Naive thymus-derived CD4-positive, alpha-beta T cell (primary cell): ENCODE measurements at regions not wholly inside any gene's neighbourhood (a gene's known extent, or its start where the extent isn't known, plus 50 kb on each side); places are given as distances from the start of the nearest gene placed in this dataset.

ENCODE experiments used
- ATAC-seq: fragments of 150-1000 bp; cut with Tn5 transposase; 2 replicates; pipeline ENCODE4 v1.10.0; 2021; ENCODE audit warnings: mild to moderate bottlenecking, moderate library complexity
- CTCF ChIA-PET: fragments of 350-600 bp; sonication (Branson Sonifier 250); formaldehyde crosslinking; loops from one replicate; lab custom pipeline; 2021; ENCODE audit warnings: antibody characterized with exemption; lab: Charles Lee
- POLR2A ChIA-PET: fragments of 350-600 bp; sonication (Branson Sonifier 250); formaldehyde crosslinking; loops from one replicate; lab custom pipeline; 2021; ENCODE audit warnings: antibody characterized with exemption, inconsistent platforms; lab: Charles Lee
- DNase-seq, 9 donors: peaks; one replicate each; pipeline versions ENCODE4 v3.0.0 to v3.0.0-alpha.2; 2020 to 2022; ENCODE audit warnings: mixed read lengths in 1 of 9
- H3K27ac ChIP-seq: one replicate; pipeline ENCODE4 v1.7.0; 2013; ENCODE audit warnings: mild to moderate bottlenecking, low read depth, low read length, moderate library complexity
- H3K27me3 ChIP-seq, 2 donors: one replicate each; pipeline ENCODE4 v1.7.0; 2013; ENCODE audit warnings: low read length in 2 of 2, mild to moderate bottlenecking in 2 of 2, moderate library complexity in 2 of 2; ENCODE audit not compliant: control insufficient read depth in 2 of 2, insufficient read depth in 2 of 2
- H3K36me3 ChIP-seq, 3 experiments: 1 replicate in 2 of 3; 2 replicates in 1 of 3; pipeline ENCODE4 v1.7.0; 2013; ENCODE audit warnings: low read length in 3 of 3, mild to moderate bottlenecking in 3 of 3, moderate library complexity in 1 of 3; ENCODE audit not compliant: insufficient read depth in 3 of 3, control insufficient read depth in 2 of 3
- H3K4me1 ChIP-seq, 2 donors: one replicate each; pipeline ENCODE4 v1.7.0; 2013; ENCODE audit warnings: low read length in 2 of 2, mild to moderate bottlenecking in 2 of 2, moderate library complexity in 1 of 2; ENCODE audit not compliant: control insufficient read depth in 2 of 2, insufficient read depth in 2 of 2
- H3K4me3 ChIP-seq: 2 replicates; pipeline ENCODE4 v1.7.0; 2013; ENCODE audit warnings: mild to moderate bottlenecking, low read length
- H3K9me3 ChIP-seq, 3 experiments: 1 replicate in 2 of 3; 2 replicates in 1 of 3; pipeline ENCODE4 v1.7.0; 2013; ENCODE audit warnings: low read length in 3 of 3; ENCODE audit not compliant: control insufficient read depth in 2 of 3
- H3K27ac Mint-ChIP-seq, 9 donors: one replicate each; pipeline ENCODE4 v1.8.0; 2020 to 2022; ENCODE audit warnings: mixed read lengths in 9 of 9, mild to moderate bottlenecking in 8 of 9, moderate library complexity in 5 of 9, inconsistent platforms in 2 of 9
- H3K27me3 Mint-ChIP-seq, 5 donors: one replicate each; pipeline ENCODE4 v1.8.0; 2021 to 2022; ENCODE audit warnings: mixed read lengths in 5 of 5, mild to moderate bottlenecking in 1 of 5
- H3K36me3 Mint-ChIP-seq, 5 donors: one replicate each; pipeline ENCODE4 v1.8.0; 2020 to 2022; ENCODE audit warnings: mixed read lengths in 5 of 5, mild to moderate bottlenecking in 3 of 5, inconsistent platforms in 1 of 5
- H3K4me1 Mint-ChIP-seq, 7 donors: one replicate each; pipeline ENCODE4 v1.8.0; 2020 to 2022; ENCODE audit warnings: mixed read lengths in 7 of 7, mild to moderate bottlenecking in 3 of 7, inconsistent platforms in 1 of 7
- H3K4me3 Mint-ChIP-seq, 10 donors: one replicate each; pipeline ENCODE4 v1.8.0; 2020 to 2022; ENCODE audit warnings: mild to moderate bottlenecking in 10 of 10, mixed read lengths in 10 of 10, moderate library complexity in 6 of 10, inconsistent platforms in 2 of 10
- H3K9me3 Mint-ChIP-seq, 11 donors: one replicate each; pipeline ENCODE4 v1.8.0; 2020 to 2022; ENCODE audit warnings: mixed read lengths in 11 of 11, mild to moderate bottlenecking in 4 of 11, inconsistent platforms in 1 of 11, moderate library complexity in 1 of 11
- intact Hi-C, 2 donors: fragments of 100-400 bp; cut with micrococcal nuclease; formaldehyde crosslinking; loops; one replicate each; pipeline ENCODE4 v1.15.1; 2023

DNA sequence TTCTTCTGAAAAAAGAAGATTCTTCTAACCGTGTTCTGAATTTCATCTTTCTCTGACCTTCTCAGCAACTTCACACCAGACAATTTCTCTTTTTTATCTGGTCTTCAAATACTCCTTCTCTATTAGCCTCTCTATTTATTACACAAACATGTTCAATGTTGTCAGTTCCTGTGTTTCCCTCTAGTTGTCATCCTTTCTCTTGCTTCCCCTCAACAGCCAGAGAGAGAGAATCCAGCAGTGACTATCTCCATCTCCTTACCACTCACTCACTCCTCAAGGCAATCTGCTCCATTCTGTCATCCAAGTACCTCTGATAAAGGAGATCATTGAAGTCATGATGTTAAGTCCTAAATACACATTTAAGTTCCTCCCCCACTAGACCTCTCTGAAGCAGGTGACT lies 491.9 kb upstream of the CHAC2 start:
- POLR2A ChIA-PET: no interaction called here
- H3K4me3 Mint-ChIP-seq: no peak overlapping the region
- no peak overlapping the region for H3K4me3 ChIP-seq
- no peaks in the 10 kb centered on the region for H3K4me1 Mint-ChIP-seq
- ATAC-seq: no peak
- H3K27ac ChIP-seq: no peak overlapping the region
- H3K27me3 Mint-ChIP-seq: no peaks in the 10 kb centered on the region
- H3K36me3 Mint-ChIP-seq: peaks cover 0 to 5% (median 0%) of the 10 kb centered on the region in 5 donors
- no peak for DNase-seq
- no peaks in the 10 kb centered on the region for H3K36me3 ChIP-seq
- H3K9me3 ChIP-seq: no peaks in the 10 kb centered on the region
- H3K27me3 ChIP-seq: no peaks in the 10 kb centered on the region
- CTCF ChIA-PET: no interaction called here
- H3K4me1 ChIP-seq: no peaks in the 10 kb centered on the region
- intact Hi-C loops: no loop called here
- H3K9me3 Mint-ChIP-seq: peaks cover 0 to 13% (median 5%) of the 10 kb centered on the region in 11 donors
- no peak overlapping the region for H3K27ac Mint-ChIP-seq

- H3K27me3 Mint-ChIP-seq: peaks cover 0 to 5% (median 0%) of the 10 kb centered on the region in 5 donors
- CTCF ChIA-PET: no interaction called here
Observed at GRCh38 chr2:53268626-53269025, 499.0 kb upstream of the CHAC2 start.

DNA sequence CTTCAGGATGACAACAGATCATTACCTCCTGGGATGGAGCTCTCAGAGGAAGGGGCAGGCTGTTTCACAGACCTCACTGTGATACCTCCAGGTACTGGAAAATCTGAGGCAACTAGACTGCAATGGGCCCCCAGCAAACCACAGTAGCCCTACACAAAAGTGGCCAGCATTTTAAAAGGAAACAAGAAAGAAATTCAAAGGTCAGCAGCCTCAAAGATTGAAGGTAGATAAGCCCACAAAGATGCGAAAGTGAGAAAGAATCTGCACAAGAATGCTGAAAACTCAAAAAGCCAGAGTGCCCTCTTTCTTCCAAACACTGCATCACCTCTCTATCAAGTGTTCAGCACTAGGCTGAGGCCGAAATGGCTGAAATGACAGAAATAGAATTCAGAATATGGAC lies 499.5 kb upstream of the CHAC2 start:
- H3K27me3 ChIP-seq: no peaks in the 10 kb centered on the region
- no peaks in the 10 kb centered on the region for H3K9me3 ChIP-seq
- Mint-ChIP-seq H3K9me3 (peaks cover 0 to 4% (median 2%) of the 10 kb centered on the region in 11 donors), H3K36me3 (no peaks in the 10 kb centered on the region), H3K27ac (no peak overlapping the region), H3K27me3 (peaks cover 0 to 5% (median 0%) of the 10 kb centered on the region in 5 donors), H3K4me1 (no peaks in the 10 kb centered on the region), H3K4me3 (no peak overlapping the region)
- H3K36me3 ChIP-seq: no peaks in the 10 kb centered on the region
- DNase-seq (no peak), ATAC-seq (no peak)
- intact Hi-C loops: no loop called here
- no peaks in the 10 kb centered on the region for H3K4me1 ChIP-seq
- ChIA-PET CTCF (no interaction called here), POLR2A (no interaction called here)
- H3K27ac ChIP-seq: no peak overlapping the region
- H3K4me3 ChIP-seq: no peak overlapping the region

More at GRCh38 chr2:53268626-53269025, 499.0 kb upstream of the CHAC2 start:
- no peaks in the 10 kb centered on the region for H3K27me3 ChIP-seq
- no peaks in the 10 kb centered on the region for H3K4me1 ChIP-seq
- H3K9me3 ChIP-seq: no peaks in the 10 kb centered on the region
- intact Hi-C loops: no loop called here
- no peak overlapping the region for H3K4me3 Mint-ChIP-seq
- POLR2A ChIA-PET: no interaction called here
- no peaks in the 10 kb centered on the region for H3K36me3 ChIP-seq
- H3K27ac Mint-ChIP-seq: no peak overlapping the region
- H3K4me3 ChIP-seq: no peak overlapping the region
- H3K9me3 Mint-ChIP-seq: peaks cover 0 to 7% (median 2%) of the 10 kb centered on the region in 11 donors
- H3K4me1 Mint-ChIP-seq: no peaks in the 10 kb centered on the region
- no peak for DNase-seq
- no peak for ATAC-seq
- H3K27ac ChIP-seq: no peak overlapping the region
- H3K36me3 Mint-ChIP-seq: no peaks in the 10 kb centered on the region

- ChIA-PET CTCF (no interaction called here), POLR2A (no interaction called here)
- ATAC-seq (no peak), DNase-seq (no peak)
- H3K9me3 Mint-ChIP-seq: peaks cover 0 to 5% (median 0%) of the 10 kb centered on the region in 11 donors
- H3K36me3 Mint-ChIP-seq: no peaks in the 10 kb centered on the region
- Histone ChIP-seq H3K27me3 (no peaks in the 10 kb centered on the region), H3K36me3 (no peaks in the 10 kb centered on the region), H3K9me3 (no peaks in the 10 kb centered on the region), H3K4me1 (no peaks in the 10 kb centered on the region), H3K27ac (no peak overlapping the region), H3K4me3 (no peak overlapping the region)
- H3K4me1 Mint-ChIP-seq: no peaks in the 10 kb centered on the region
- H3K27ac Mint-ChIP-seq: no peak overlapping the region
- no peak overlapping the region for H3K4me3 Mint-ChIP-seq
- intact Hi-C loops: no loop called here
- peaks cover 0 to 5% (median 0%) of the 10 kb centered on the region in 5 donors for H3K27me3 Mint-ChIP-seq
Observed at GRCh38 chr2:53265544-53266299, 501.9 kb upstream of the CHAC2 start.

DNA sequence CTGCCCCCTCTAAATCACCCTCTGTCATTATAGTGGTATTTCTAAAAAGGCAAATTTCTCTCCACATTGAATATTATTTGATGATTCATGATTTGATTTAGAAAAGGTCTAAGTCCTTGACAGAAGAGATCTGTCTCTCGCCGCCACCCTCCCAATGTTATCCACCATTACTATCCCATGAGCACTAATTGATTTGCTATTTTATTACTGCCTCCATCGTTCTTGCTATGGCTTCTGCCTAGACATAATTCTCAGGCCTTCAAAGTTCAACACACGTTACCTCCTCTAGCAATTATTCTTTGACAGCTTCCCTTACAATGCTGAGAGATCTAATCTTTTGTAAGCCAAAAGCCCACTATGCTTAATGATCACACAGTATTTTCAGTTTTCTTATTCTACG lies 507.0 kb upstream of the CHAC2 start:
- no peak for ATAC-seq
- no peaks in the 10 kb centered on the region for H3K4me1 ChIP-seq
- Mint-ChIP-seq H3K27ac (no peak overlapping the region), H3K27me3 (peaks cover 0 to 5% (median 0%) of the 10 kb centered on the region in 5 donors), H3K9me3 (peaks cover 0 to 12% (median 4%) of the 10 kb centered on the region in 11 donors), H3K4me1 (no peaks in the 10 kb centered on the region), H3K36me3 (no peaks in the 10 kb centered on the region), H3K4me3 (no peak overlapping the region)
- ChIA-PET POLR2A (no interaction called here), CTCF (no interaction called here)
- no peaks in the 10 kb centered on the region for H3K9me3 ChIP-seq
- no peak for DNase-seq
- H3K4me3 ChIP-seq: no peak overlapping the region
- H3K36me3 ChIP-seq: no peaks in the 10 kb centered on the region
- no peak overlapping the region for H3K27ac ChIP-seq
- no peaks in the 10 kb centered on the region for H3K27me3 ChIP-seq
- intact Hi-C loops: no loop called here

- intact Hi-C loops: no loop called here
- H3K27me3 ChIP-seq: no peaks in the 10 kb centered on the region
- no peaks in the 10 kb centered on the region for H3K36me3 Mint-ChIP-seq
- no peak overlapping the region for H3K27ac Mint-ChIP-seq
- no peak for ATAC-seq
- H3K9me3 ChIP-seq: no peaks in the 10 kb centered on the region
- H3K9me3 Mint-ChIP-seq: peaks cover 0 to 12% (median 4%) of the 10 kb centered on the region in 11 donors
- ChIA-PET CTCF (no interaction called here), POLR2A (no interaction called here)
- DNase-seq: no peak
- peaks cover 0 to 5% (median 0%) of the 10 kb centered on the region in 5 donors for H3K27me3 Mint-ChIP-seq
- H3K4me3 Mint-ChIP-seq: no peak overlapping the region
- H3K4me1 Mint-ChIP-seq: no peaks in the 10 kb centered on the region
- no peaks in the 10 kb centered on the region for H3K4me1 ChIP-seq
- H3K27ac ChIP-seq: no peak overlapping the region
- no peak overlapping the region for H3K4me3 ChIP-seq
- H3K36me3 ChIP-seq: no peaks in the 10 kb centered on the region
Observed at GRCh38 chr2:53259395-53260009, 508.1 kb upstream of the CHAC2 start.

DNA sequence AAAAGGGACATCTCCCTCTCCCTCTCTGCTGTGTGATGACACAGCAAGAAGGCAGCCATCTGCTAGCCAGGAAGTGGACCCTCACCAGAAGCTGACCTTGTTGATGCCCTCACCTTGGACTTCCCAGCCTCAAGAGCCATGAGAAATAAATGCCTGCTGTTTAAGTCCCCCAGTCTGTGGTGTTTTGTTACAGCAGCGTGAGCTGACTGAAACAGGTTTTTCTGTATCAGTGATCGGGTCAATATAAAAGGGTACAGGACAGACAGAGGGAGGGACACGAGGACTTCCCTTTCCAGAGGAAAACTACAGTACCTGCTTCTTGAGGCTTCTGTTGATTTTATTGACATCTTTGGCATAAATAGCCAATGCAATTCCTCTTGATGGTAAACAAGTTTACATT lies 510.3 kb upstream of the CHAC2 start:
- ATAC-seq: no peak
- intact Hi-C loops: no loop called here
- Histone ChIP-seq H3K4me1 (no peaks in the 10 kb centered on the region), H3K27me3 (no peaks in the 10 kb centered on the region), H3K36me3 (no peaks in the 10 kb centered on the region), H3K9me3 (no peaks in the 10 kb centered on the region), H3K27ac (no peak overlapping the region), H3K4me3 (no peak overlapping the region)
- Mint-ChIP-seq H3K4me1 (no peaks in the 10 kb centered on the region), H3K36me3 (no peaks in the 10 kb centered on the region), H3K27ac (no peak overlapping the region), H3K4me3 (no peak overlapping the region), H3K9me3 (peaks cover 0 to 10% (median 4%) of the 10 kb centered on the region in 11 donors), H3K27me3 (no peaks in the 10 kb centered on the region)
- CTCF ChIA-PET: no interaction called here
- POLR2A ChIA-PET: no interaction called here
- DNase-seq: no peak
